GM21515 (cell line): ENCODE measurements at regions not wholly inside any gene's neighbourhood (a gene's known extent, or its start where the extent isn't known, plus 50 kb on each side); places are given as distances from the start of the nearest gene placed in this dataset.

Experiments
- ATAC-seq: cut with Tn5 transposase; IDR thresholded peaks from one replicate; pipeline ENCODE4 v1.9.1; 2021; ENCODE audit not compliant: unreplicated experiment

- ATAC-seq: no peak
Measured at GRCh38 chr16:7979448-7980132, 610.7 kb downstream of the TMEM114 start.

GRCh38 chr16:7976563-7976962, 613.7 kb downstream of the TMEM114 start:
- ATAC-seq: no peak

- no peak for ATAC-seq
Measured at GRCh38 chr16:7976125-7976524, 614.2 kb downstream of the TMEM114 start.

- ATAC-seq: no peak
Measured at GRCh38 chr16:7967996-7968509, 622.3 kb downstream of the TMEM114 start.

GRCh38 chr16:7964744-7965143, 625.6 kb downstream of the TMEM114 start:
- no peak for ATAC-seq

GRCh38 chr16:7964167-7964566, 626.1 kb downstream of the TMEM114 start:
- ATAC-seq: no peak

- ATAC-seq: no peak
Measured at GRCh38 chr16:7962091-7962879, 628.0 kb downstream of the TMEM114 start.

- no peak for ATAC-seq
Measured at GRCh38 chr16:7957151-7957550, 624.5 kb downstream of the RBFOX1 start.

GRCh38 chr16:7953360-7953759, 620.7 kb downstream of the RBFOX1 start:
- ATAC-seq: no peak

GRCh38 chr16:7946142-7946541, 613.5 kb downstream of the RBFOX1 start:
- ATAC-seq: no peak

- ATAC-seq: no peak
Measured at GRCh38 chr16:7938175-7938574, 605.5 kb downstream of the RBFOX1 start.

- ATAC-seq: no peak
Measured at GRCh38 chr16:7921345-7921744, 588.7 kb downstream of the RBFOX1 start.

GRCh38 chr16:7919782-7920181, 587.1 kb downstream of the RBFOX1 start:
- no peak for ATAC-seq

GRCh38 chr16:7914748-7915147, 582.1 kb downstream of the RBFOX1 start:
- ATAC-seq: no peak

- no peak for ATAC-seq
Measured at GRCh38 chr16:7912132-7912531, 579.5 kb downstream of the RBFOX1 start.

- ATAC-seq: no peak
Measured at GRCh38 chr16:7910116-7910515, 577.5 kb downstream of the RBFOX1 start.

GRCh38 chr16:7888411-7888810, 555.8 kb downstream of the RBFOX1 start:
- ATAC-seq: no peak

- no peak for ATAC-seq
Measured at GRCh38 chr16:7887316-7887715, 554.7 kb downstream of the RBFOX1 start.

- no peak for ATAC-seq
Measured at GRCh38 chr16:7871979-7872378, 539.3 kb downstream of the RBFOX1 start.

- ATAC-seq: no peak
Measured at GRCh38 chr16:7871371-7871770, 538.7 kb downstream of the RBFOX1 start.

GRCh38 chr16:7867831-7868230, 535.2 kb downstream of the RBFOX1 start:
- no peak for ATAC-seq

GRCh38 chr16:7866144-7866543, 533.5 kb downstream of the RBFOX1 start:
- ATAC-seq: no peak
